Smooth muscle cell of the brain vasculature (primary cell): ENCODE measurements at regions not wholly inside any gene's neighbourhood (a gene's known extent, or its start where the extent isn't known, plus 50 kb on each side); places are given as distances from the start of the nearest gene placed in this dataset.
"Not testable (repeated sequence)": the region's sequence is repeated elsewhere in the genome, so short reads cannot be mapped to it uniquely, and the experiment has no call there.

Experiments used
- DNase-seq: peaks from one replicate; pipeline ENCODE4 v3.0.0-alpha.2; 2012; ENCODE audit warnings: low read depth, low spot score

DNA sequence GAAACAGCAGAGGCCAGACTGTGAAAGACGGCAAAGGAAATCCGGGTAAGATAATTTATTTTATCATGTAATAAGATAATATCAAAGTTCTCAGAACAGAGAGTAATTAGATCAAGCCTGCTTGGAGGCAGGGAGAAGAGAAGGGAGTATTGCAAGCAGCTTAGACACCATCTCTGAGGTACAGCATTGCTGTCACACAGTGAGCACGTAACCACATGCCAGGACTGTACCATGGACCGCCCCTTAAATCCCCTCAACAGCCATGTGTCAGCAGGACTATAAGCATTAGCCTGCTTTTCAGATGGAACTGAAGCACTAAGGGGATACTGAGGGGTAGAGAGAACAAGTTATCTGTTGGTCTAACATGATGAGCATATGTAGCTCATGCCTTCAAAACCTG, 141.5 kb downstream of the C6orf118 start:
- DNase-seq, result no peak

DNA sequence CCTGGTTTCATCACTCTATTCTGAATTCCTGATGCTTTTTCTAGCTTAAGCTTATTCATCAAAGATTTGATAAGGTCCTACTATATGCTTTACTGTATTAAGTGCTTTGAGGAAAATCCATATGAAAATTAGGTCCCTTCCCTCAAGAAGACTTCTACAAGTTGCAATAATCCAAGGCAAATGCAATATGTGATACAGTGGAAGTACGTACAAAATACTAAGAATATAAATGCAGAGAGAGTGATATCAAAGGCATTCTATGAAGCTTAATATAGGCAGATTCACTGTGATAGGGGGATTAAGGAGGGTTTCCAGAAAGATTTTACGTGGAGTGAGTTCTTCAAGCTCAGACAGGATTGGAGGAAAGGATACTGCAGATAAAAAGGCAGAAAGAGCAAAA, 142.1 kb downstream of the C6orf118 start:
- no peak for DNase-seq

DNA sequence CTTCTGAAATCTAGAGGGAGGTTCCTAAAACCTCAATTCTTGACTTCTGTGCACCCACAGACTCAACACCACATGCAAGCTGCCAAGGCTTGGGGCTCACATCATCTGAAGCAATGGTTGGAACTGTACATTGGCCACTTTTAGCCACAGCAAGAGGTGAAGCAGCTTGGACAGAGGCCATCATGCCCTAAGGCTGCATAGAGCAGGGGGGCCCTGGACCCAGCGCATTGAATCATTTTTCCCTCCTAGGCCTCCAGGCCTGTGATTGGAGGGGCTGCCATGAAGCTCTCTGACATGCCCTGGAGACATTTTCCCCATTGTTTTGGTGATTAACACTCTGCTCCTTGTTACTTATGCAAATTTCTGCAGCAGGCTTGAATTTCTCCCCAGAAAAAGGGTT, 145.9 kb downstream of the C6orf118 start:
- no peak for DNase-seq

DNA sequence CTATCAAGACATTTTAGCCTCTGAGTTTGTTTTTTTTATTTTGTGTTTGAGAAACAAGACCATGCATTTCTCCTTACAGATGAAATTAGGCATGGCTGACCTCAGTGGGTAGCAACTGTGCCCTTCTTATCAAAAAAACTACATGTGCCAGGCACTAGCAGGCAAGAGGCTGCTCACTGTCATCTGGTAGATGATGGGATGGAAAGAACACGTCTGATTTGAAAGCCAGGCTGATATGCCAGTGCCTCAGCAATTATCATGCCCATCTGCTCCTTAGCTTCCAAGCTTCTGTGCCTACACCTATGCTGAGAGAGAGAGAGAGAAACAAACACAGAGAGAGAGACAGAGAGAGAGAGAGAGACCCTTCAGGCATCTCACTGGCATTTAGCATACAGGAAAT, 149.9 kb downstream of the C6orf118 start:
- DNase-seq, result no peak

DNA sequence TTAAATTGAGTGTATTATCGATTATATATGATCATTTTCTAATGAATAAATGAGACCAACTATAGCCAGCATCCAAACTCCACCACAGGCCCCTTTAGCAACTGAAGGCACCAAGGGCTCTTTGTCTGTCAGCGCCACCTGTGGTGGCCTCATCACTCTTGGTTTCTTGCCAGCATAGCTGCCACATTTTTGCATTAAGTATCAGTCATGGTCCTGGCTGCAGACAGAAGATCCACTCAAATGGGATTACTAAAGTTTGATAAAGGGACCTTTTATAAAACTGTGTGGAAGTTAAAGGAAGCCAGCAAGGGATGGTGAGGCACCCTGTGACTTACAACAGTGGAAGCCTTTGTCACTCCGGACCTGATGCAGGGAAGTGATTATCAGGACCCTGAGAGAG, 162.9 kb downstream of the C6orf118 start:
- DNase-seq, result no peak

DNA sequence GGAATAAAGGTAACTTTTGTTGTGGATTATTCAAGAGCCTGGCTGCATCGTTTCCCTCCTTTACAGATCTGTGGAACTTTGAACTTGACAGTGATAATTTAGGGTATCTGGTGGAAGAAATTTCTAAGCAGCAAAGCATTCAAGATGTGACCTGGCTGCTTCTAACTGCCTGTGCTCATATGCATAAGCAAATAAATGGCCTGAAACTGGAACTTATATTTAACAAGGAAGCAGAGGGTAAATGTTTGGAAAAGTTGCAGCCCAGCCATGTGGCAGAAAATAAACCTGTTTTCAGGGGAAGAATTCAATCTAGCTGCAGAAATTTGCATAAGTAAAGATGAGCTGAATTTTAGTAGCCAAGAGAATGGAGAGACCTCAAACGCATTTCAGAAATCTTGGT, 173.5 kb downstream of the C6orf118 start:
- DNase-seq, result no peak

DNA sequence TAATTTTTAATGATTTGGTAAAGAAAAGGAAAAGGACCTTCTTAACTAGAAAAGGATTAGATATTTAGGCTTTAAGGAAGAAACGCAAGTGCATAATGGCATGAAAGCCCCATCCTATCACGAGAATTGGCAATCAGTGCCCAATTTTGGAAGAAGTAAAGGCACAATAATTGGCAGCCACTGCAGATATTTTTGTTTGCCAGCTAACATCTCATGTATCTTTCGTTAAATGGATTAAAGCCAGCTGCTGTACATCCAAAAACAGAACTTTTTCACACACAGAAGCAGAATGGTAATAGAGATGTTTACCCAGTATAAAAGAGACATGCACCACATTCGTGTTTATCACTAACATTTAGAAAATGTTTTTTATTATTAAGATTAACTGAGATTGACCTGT, 180.3 kb downstream of the C6orf118 start:
- no peak for DNase-seq

DNA sequence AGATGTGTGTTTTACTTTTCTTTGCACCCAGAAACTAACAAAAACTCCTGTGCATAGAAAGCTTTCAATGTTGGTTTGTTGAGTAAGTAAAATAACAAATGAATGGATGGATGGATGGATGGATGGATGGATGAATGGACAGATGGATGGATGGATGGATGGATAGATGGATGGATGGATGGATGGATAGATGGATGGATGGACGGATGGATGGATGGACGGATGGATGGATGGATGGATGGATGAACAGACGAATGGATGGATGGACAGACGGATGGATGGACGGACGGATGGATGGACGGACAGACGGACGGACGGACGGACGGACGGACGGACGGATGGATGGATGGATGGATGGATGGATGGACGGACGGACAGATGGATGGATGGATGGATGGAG, 181.7 kb downstream of the C6orf118 start:
- DNase-seq, result not testable (repeated sequence)

DNA sequence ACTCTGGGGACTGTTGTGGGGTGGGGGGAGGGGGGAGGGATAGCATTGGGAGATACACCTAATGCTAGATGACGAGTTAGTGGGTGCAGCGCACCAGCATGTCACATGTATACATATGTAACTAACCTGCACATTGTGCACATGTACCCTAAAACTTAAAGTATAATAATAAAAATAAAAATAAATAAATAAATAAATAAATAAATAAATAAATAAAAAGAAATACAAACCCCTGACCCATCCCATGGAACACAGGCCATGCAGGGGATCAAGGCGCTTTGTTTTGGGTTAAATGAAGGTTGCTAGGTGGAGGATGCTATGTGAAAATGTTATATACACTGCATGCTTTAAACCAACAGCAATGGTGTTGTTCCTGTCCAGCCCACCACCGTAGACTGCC, 184.7 kb downstream of the C6orf118 start:
- DNase-seq, result not testable (repeated sequence)

DNA sequence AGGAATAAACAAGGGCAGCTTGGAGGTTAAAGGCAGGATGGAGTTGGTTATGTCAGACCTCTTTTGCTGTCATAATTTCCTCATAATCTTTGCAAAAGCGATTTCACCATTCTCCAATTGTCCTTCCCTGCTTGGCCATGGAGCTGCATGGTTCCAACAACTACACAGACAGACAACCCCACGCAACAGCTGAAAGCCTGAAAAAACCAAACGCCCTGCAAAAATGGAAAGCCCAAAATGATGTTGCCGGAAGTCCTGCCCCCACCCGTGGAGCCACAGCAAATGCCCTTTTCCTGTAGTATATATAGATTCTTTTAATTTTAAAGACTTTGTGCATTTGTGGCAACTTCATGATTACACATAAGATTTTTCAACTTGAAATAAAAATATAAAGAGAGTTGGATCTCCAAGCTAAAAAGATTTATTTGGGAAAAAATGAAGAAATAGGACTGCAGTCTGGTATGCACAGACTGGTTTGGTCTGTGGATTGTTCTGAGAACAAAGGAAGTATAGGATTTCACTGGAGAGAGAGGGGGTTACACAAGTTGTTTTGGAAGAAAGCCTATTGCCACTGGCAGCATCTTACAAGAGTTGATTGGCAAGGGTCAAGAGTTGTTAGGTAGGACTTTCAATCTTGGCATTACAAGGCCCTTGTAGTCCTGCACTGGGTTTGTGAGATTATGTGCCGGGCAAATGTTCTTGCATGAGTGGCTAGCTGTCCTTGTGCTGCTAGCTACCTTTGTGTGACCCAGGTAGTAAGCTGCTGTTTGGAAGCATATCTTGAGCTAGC, 190.0 kb downstream of the C6orf118 start:
- DNase-seq, result no peak

DNA sequence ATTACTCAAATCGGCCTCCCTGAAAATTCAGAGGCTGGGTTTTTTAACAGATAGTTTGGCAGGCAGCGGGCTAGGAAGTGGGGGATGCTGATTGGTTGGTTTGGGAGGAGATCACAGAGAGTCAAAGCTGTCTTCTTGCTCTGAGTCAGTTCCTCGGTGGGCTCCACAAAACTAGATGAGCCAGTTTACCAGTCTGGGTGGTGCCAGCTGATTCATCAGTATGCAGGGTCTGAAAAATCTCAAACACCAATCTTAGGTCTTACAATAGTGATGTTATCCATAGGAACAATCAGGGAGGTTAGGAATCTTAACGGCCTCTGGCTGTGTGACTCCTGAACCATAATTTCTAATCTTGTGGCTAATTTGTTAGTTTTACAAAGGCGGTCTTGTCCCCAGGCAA, 190.7 kb downstream of the C6orf118 start:
- no peak for DNase-seq

DNA sequence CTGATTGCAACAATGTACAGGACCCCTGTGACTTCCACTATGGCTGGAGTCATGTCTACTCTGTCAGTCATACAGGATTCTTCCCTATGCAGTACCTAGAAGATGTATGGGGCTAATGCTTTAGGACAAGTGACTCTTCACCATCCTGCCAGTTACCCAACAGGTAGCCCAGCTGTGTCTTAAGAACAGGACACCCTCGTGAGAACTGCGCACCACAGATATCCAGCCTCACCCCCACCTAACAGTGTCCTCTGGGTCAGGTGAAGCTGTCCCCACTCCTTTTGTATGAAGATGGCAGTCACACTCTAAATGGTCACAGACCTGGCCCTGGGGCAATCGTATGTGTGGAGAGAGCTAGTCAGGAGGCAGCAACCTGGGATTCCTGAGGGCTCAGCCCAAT, 191.6 kb downstream of the C6orf118 start:
- DNase-seq, result no peak

DNA sequence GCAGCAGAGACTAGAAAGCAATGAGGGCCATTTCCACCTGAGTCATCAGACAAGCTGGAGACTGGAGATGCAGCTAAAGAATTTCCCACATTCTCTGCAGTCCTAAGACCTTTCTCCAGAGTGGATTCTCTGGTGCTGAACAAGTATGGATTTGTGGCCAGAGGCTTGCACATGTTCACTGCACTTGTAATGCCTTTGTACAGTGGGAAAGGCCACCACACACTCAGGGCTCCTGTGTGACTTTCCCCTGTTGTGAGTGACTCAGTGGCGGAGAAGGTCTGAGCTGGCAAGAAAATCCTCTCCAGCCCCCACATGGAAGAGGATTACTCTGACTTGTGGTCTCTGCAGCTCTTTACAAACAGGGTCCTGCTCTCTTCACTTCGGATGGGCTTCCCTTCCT, 192.3 kb downstream of the C6orf118 start:
- DNase-seq, result no peak

DNA sequence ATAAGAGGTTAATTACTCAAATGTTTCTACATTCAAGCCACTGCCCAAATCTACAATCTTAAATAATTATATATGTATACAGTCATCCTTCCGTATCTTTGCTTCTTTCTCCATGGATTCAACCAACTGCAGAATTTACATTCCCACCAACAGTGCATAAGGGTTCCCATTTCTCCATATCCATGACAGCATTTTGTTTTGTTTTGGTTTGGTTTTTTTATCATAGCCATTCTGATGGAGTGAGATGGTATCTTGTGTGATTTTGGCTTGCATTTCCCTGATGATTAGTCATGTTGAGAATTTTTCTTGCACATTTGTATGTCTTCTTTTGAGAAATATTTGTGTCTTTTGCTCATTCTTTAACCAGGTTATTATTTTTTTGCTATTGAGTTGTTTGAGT, 198.5 kb downstream of the C6orf118 start:
- DNase-seq, result no peak

DNA sequence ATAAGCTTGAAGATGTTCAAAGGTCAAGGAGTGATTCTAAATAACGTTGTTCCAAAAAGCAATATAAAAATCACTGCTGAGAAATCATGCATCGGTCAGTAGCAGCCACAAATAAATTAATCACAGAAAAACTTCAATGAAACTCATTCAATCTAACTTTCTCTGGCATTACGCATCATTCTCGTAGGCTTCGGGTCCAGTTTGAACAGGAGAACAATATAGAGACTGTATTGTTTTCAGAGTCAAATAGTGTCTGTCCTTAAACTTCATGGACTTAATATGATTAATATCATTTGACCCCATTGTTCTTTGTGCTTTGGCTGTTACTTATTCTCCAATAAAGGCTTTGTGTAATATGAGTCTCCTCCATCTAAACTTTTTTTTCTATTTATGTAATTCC, 200.4 kb downstream of the C6orf118 start:
- DNase-seq, result no peak

DNA sequence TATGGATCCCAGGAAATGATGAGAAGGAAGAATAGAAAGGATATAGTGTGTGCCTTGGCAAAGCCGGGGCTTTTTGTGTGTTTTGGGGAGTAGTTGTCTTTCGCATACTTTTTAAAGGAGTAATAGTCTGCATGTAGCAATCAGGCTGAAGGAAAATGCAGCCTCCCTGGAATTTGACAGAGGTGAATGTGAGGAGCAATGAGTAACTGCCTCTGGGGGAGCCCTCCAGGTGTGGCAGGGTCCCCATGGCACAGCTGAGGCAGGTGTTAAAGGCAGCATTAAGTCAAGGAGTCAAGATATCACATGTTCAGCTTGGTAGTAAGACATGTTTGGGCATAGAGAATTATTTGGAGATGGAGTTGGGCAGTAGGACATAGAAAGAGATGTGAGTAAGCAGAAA, 203.1 kb downstream of the C6orf118 start:
- DNase-seq, result no peak

DNA sequence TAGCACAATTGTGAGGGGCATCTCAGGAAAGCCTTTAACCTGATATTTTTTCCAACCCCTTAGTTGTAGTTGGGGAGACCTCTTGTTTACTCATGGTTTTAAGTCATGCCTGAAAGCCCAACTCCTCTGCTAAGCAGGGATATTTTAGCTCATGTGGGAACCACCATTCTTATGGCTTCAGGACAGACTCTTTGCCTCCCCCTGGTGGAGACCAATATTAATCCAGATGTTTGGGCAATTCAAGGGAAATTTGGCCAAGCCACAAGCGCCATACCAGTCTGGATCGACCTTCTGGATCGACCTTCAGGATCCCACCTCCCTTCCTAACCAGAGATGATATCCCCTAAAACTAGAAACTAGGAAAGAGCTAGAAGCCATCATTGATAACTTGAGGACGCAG, 211.2 kb downstream of the C6orf118 start:
- DNase-seq, result no peak

DNA sequence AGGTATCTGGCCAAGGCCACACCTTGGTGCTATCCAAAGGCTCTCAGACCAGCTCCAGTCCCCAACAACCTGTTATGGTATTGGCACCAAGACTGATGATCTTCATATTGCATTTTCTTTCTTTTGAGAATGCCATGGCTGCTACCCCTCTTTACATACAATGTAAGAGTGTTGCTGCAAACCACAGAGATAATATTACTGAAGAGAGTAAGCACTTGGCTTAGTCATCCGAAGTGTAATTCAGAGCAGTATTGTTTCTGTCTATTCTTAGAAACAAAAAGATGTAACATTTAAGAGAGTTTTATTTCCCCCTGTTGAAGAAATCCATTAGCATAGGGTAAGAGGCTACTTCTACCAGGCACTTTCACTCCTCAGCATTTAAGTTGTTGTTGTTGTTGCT, 212.5 kb downstream of the C6orf118 start:
- no peak for DNase-seq

DNA sequence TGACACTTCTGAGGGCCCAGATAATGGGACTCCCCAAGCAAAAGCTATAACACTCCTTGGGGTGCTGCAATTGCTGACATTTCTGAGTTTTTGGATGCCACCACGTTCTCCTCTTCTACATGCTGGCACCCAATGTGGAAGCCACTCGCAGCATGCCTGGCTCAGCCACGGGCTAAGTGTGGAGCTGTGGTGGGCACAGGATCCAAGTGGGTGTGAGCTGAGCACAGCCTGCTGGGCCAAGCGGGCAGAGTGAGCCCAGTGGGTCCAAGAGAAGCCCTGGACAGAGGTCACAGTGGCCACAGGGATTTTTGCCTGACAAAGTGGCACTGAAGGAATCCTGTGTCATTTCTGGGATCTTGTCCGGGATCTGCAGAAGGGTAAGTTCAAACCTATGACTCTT, 213.2 kb downstream of the C6orf118 start:
- no peak for DNase-seq

DNA sequence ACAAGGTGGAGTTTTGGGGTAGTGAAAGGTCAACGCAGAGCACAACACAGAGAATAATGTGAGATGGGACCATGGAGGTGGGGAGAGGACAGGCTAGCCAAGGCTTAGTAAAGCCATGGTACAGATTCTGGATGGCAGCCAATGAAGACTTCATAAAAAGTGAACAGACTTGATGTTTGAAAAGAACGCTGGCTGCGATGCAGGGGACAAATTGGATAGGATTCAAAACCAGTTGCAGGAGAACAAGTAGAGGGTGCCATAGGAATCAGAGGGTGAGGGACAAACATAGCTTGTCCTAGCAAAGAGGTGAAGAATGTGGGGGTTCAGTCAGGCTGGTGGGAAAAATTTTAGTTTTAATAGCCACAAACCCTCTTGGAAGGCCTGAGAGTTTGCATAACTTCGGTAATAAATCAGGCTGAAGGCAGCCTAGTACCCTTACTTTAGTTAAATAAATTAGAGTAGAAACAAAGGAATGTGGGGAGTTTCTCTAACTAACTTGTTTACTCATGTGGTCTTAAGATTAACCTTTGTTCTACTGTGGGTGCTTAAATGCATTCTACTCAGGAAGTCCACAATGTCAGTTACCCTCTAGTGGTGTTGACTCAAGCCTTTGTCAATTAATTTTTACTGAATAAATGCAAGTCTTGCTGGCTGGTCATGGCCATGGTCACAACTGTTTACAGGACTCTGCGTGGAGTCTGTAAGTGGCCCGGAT, 216.4 kb downstream of the C6orf118 start:
- DNase-seq, result no peak

DNA sequence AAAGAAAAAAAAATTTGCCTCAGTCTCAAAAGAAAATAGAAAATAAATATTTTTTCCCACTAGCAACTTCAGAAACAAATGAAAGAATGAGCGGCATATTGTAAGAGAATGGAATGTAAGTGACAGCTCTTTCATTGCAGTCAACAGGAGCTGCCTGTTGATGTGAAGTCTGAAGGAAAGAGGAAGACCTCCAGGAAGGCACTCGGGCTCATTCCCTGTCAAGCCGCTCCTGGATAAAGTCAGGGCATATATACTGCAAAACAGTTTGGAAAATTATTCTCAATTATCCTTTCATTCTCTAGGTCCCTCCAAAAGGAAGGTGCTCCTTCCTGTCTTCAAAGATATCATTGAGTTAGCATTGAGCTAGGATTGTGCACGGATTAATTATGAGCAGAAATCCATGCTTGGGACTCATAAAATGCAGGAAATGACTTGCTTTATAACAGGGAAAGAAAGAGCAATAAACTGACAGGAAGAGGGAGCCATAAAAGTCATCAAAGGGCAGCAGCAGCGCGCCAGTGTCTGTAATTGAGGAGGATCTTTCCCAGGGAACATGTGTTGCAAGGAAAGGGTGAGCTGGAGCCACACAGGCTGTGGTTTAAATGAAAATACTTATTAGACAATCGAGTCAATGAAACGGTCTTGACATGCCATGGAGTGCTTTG, 218.2 kb downstream of the C6orf118 start:
- no peak for DNase-seq

DNA sequence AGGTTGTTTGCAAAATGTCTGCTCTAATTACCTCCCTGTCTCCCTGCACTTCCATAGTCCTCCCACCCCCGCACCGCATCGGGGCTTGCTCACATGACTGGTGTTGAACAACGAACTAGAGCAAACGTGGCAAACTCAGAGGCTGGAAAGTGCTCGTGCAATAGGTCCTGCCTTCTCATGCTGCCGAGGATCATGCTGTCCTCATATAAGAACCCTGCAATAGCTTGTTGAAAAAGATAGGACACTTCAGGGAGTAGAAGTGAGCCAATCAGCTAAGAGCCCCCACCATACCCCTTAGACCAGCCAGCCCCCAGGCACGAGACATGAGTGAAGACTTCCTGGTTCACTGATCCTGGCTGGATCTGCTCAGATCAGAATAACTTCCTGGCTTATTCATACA, 219.2 kb downstream of the C6orf118 start:
- DNase-seq, result no peak

DNA sequence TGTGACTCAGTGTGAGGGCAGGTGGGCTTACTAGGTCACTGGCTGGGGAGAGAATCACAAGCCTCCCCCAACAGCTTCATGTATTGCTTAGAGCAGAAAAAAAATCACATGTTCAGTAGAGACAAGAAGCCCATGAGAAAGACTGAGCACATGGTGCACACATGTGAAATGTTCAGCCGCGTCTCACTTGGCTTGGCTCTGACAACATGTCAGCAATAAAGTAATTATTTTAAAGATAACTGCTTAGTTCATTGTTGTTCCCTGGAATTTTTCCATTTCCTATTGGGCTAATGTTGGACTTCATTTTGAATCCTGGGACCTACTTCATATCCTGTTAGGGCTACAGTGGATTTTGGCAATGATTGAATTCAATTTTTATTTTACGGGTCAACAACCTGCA, 222.6 kb downstream of the C6orf118 start:
- no peak for DNase-seq
